ENCODE measurements at regions not wholly inside any gene's neighbourhood (a gene's known extent, or its start where the extent isn't known, plus 50 kb on each side); places are given as distances from the start of the nearest gene placed in this dataset.
"Not testable (repeated sequence)": the region's sequence is repeated elsewhere in the genome, so short reads cannot be mapped to it uniquely, and the experiment has no call there.

DNA sequence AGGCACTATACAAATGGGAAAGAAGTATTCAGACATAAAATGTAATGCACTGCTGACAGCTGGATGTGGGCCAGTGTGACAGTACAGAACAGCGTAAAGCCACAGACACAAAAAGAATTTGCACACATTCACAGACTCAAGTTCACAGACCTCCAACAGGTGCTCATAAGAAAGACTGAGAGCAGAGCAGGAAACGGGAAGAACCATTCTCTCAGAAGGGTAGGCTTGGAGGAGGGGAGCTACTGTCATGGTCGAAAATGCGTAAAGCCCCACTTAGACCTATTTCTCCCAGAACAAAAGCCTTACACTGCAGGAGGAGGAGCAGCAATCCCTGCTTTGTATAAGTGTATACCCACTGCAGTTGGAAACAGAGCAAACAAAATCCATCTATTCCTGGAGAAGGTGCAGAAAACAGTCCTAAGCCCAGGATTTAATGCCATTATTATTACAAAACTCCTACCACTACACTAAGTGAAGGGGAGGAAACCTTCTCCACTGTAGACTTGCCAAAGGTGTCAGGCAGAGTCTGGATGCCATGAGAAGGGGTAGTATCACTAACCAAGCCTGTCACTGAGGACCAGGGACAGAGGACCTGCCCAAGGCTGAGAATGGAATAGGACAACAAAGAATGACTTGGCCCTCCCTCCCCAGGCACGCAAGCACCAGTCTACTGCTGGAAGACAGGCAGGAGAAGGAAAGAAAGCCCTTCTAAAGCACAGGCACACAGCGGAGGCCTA is 103.0 kb upstream of the FAM25C start:
- H3K4me3 ChIP-seq; H3K36me3 ChIP-seq; H3K27ac ChIP-seq; ATAC-seq (ENCODE audit: insufficient number of reproducible peaks, low FRiP score, low read depth); H3K9me3 ChIP-seq; DNase-seq (ENCODE audit: low spot score); H3K4me1 ChIP-seq (ENCODE audit: control insufficient read depth in 1 of 2, low read depth in 2 of 2); H3K27me3 ChIP-seq (replicated peaks; ENCODE audit: insufficient read depth): not testable (repeated sequence)

DNA sequence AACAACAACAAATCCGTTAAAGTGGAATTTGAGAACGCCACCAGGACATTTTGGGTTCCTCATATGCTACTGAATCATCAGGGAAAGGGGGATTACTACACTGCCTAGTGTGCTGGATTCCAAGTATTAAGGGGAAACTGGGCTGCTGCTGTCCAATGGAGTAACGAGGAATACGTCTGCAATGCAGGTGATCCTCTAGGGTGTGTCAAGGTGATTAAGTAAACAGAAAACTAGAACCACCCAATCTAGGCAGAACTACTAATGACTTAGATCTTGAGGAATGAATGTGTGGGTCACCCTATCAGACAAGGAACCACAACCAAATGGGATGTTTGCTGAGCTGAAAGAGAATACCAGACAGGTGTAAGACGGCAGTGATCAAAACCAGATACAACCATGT is 99.3 kb upstream of the FAM25C start:
- H3K4me3 ChIP-seq; H3K27me3 ChIP-seq (replicated peaks; ENCODE audit: insufficient read depth); H3K36me3 ChIP-seq; H3K9me3 ChIP-seq; H3K4me1 ChIP-seq (ENCODE audit: control insufficient read depth in 1 of 2, low read depth in 2 of 2); DNase-seq (ENCODE audit: low spot score); ATAC-seq (ENCODE audit: insufficient number of reproducible peaks, low FRiP score, low read depth); H3K27ac ChIP-seq: not testable (repeated sequence)

DNA sequence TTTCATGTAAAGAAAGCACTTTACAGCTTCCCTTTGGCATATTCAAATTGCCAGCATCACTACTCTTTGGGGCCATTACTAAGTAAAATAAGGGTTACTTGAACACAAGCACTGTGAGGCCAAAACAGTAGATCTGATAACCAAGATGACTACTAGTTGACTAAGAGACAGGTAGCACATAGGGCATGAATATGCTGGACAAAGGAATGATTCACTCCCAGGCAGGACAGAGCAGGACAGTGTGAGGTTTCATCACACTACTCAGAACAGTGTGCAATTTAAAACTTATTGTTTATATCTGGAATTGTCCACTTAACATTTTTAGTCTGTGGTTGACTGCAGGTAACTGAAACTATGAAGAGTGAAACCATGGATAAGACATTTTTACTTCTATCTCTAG is 91.1 kb upstream of the FAM25C start:
- not testable (repeated sequence) for H3K9me3 ChIP-seq; H3K36me3 ChIP-seq; H3K4me3 ChIP-seq; H3K4me1 ChIP-seq (ENCODE audit: control insufficient read depth in 1 of 2, low read depth in 2 of 2); H3K27ac ChIP-seq; DNase-seq (ENCODE audit: low spot score); ATAC-seq (ENCODE audit: insufficient number of reproducible peaks, low FRiP score, low read depth); H3K27me3 ChIP-seq (replicated peaks; ENCODE audit: insufficient read depth)

DNA sequence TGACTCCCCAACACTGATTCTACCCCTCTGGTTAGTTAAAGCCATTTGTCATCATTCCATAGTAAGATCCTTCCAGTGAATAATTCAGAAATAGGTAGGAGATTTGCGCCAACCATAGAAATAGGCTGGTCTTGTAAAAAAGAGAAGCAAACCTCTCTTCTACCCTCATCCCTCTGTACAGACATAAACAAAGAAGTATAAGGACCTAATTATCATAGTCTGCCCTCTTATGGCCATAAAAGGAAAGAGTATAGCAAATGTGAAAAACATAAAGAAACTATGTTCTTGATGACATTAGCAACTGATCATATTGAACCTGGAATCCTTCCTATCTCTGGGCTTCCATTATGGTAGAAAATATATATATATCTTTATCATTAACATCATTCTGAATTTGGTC is 88.5 kb upstream of the FAM25C start:
- not testable (repeated sequence) for H3K9me3 ChIP-seq; DNase-seq (ENCODE audit: low spot score); H3K27ac ChIP-seq; H3K4me1 ChIP-seq (ENCODE audit: control insufficient read depth in 1 of 2, low read depth in 2 of 2); H3K36me3 ChIP-seq; H3K4me3 ChIP-seq; ATAC-seq (ENCODE audit: insufficient number of reproducible peaks, low FRiP score, low read depth); H3K27me3 ChIP-seq (replicated peaks; ENCODE audit: insufficient read depth)

DNA sequence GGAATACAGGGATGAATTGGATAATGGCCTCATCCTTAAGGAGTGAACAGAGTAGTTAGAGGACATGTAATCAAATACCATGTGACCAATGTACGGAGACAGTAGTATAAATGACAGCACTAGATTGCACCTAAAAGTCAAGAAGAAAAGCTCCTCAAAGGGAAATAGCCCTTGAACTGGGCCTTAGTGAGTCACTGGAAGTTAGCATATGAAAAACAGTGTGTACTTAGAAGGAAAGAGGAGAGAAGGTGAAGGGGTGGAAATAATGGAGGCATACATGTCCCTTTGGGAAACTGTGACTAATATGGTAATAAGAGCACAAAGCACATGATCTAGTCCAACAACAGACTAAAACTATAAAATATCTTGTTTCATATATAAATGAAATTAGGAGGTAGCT is 84.9 kb upstream of the FAM25C start:
- H3K9me3 ChIP-seq; H3K4me1 ChIP-seq (ENCODE audit: control insufficient read depth in 1 of 2, low read depth in 2 of 2); H3K4me3 ChIP-seq; ATAC-seq (ENCODE audit: insufficient number of reproducible peaks, low FRiP score, low read depth); H3K36me3 ChIP-seq; DNase-seq (ENCODE audit: low spot score); H3K27me3 ChIP-seq (replicated peaks; ENCODE audit: insufficient read depth); H3K27ac ChIP-seq: not testable (repeated sequence)

DNA sequence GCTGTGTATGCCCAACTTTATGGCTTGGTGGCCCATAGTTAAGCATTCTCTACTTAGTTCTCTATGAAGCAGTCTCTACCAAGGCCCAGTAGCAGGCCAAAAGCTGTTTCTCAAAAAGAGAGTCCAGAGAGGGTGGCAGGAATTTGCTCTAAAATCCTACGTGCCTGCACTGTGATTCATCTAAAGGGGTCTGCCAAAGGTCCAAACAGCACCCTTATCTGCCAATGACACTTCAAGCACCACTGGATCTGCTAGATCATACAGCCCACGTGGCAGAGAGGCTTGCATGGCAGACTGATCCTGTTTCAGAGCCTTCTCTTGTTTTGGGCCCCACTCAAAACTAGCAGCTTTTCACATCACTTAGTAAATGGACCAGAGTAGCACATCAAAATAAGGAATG is 71.6 kb upstream of the FAM25C start:
- ATAC-seq (ENCODE audit: insufficient number of reproducible peaks, low FRiP score, low read depth); DNase-seq (ENCODE audit: low spot score); H3K36me3 ChIP-seq; H3K27me3 ChIP-seq (replicated peaks; ENCODE audit: insufficient read depth); H3K27ac ChIP-seq; H3K9me3 ChIP-seq; H3K4me3 ChIP-seq; H3K4me1 ChIP-seq (ENCODE audit: control insufficient read depth in 1 of 2, low read depth in 2 of 2): not testable (repeated sequence)

DNA sequence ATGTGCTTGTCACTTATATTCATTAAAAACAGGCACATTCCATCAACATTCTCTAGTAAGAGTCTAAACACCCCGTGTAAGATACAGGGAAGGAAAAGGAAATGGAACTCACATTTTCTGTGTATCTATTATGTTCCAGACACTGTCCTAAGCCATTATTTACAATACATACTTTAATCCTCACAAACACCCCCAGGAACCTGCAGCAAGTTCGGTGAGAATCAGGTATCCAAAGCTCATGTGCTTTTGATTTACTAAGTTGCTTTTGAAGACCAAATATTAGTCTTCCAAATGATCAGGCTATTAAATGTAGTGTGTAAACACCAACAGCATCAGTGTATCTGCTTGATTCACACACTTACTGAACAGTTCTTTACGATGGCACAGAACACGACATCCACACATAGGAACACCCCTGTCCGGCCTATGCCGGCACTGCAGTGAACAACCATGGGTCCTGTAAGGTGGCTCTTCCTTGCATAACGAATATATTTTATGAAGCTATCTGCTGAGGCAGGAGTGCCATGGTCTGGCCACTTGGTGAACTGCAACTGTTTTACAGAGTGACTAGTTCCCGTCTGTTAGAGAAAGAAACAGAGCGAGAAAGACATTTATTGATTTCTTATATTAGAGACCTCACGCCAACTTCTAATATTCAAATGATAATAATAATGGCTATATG is 64.5 kb upstream of the FAM25C start:
- H3K9me3 ChIP-seq; H3K36me3 ChIP-seq; DNase-seq (ENCODE audit: low spot score); H3K27ac ChIP-seq; H3K4me3 ChIP-seq; H3K27me3 ChIP-seq (replicated peaks; ENCODE audit: insufficient read depth); H3K4me1 ChIP-seq (ENCODE audit: control insufficient read depth in 1 of 2, low read depth in 2 of 2): not testable (repeated sequence)
- ATAC-seq (ENCODE audit: insufficient number of reproducible peaks, low FRiP score, low read depth), result peak; percentile 79

DNA sequence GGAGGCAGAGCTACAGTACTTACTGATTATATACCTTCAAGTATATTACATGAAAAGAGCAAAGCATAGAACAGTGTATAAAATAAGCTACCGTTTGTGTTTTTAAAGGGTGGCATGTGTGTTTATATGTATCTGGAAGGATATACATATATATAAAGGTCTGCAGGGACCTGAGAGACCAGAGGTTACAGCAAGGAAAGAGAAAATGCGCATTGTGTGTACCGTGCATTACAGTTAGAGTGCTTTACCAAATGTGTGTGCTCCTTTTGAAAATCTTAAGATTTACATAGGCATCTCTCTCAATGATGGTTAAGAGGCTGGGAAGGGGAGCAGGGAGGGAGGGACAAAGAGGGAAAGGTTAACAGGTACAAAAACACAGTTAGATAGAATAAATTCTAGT is 55.8 kb upstream of the FAM25C start:
- H3K4me3 ChIP-seq; H3K4me1 ChIP-seq (ENCODE audit: control insufficient read depth in 1 of 2, low read depth in 2 of 2); ATAC-seq (ENCODE audit: insufficient number of reproducible peaks, low FRiP score, low read depth); H3K36me3 ChIP-seq; H3K27me3 ChIP-seq (replicated peaks; ENCODE audit: insufficient read depth); DNase-seq (ENCODE audit: low spot score); H3K9me3 ChIP-seq; H3K27ac ChIP-seq: not testable (repeated sequence)

Data from thoracic aorta (tissue), 2 donors.